ENCODE measurements at regions not wholly inside any gene's neighbourhood (a gene's known extent, or its start where the extent isn't known, plus 50 kb on each side); places are given as distances from the start of the nearest gene placed in this dataset.

DNA sequence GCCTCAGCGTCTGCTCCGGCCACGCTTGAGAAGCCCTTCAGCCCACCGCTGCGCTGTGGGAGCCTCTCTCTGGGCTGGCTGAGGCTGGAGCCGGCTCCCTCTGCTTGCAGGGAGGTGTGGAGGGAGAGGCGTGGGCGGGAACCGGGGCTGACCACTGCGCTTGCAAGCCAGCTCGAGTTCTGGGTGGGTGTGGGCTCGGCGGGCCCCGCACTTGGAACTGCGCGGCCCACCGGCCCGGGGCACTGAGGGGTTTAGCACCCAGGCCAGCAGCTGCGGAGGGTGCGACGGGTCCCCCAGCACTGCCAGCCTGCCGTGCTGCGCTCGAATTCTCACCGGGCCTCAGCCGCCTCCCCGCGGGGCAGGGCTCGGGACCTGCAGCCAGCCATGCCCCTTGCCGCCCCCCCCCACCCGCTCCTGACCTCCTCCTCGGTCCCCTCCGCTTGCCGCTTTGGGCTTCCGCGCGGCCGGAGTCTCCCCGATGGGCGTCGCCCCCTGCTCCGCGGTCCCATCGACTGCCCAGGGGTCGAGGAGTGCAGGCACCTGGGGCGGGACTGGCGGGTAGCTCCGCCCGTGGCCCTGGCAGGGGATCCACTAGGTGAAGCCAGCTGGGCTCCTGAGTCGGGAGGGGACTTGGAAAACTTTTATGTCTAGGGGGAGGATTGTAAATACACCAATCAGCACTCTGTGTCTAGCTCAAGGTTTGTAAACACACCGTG is 106.7 kb downstream of the RAP2B start:
- ATAC-seq (ENCODE audit: low read depth) (no peak), DNase-seq (no peak)
- Histone ChIP-seq H4K20me1 (ENCODE audit: control insufficient read depth, insufficient read depth, low read length, poor library complexity, severe bottlenecking) (no peaks in the 10 kb centered on the region), H3K4me1 (ENCODE audit: control insufficient read depth in 2 of 2, insufficient read depth in 2 of 2, low read length in 2 of 2) (no peaks in the 10 kb centered on the region), H3K79me2 (ENCODE audit: control insufficient read depth, insufficient read depth, low read length) (no peaks in the 10 kb centered on the region), H3K27ac (ENCODE audit: low read length in 2 of 2) (no peak overlapping the region), H3K36me3 (replicated peaks in 1 of 2; ENCODE audit: control extremely low read depth in 1 of 2, control insufficient read depth in 1 of 2, extremely low read depth in 1 of 2, insufficient read depth in 2 of 2, low read length in 1 of 2) (no peaks in the 10 kb centered on the region), H3K4me3 (ENCODE audit: control extremely low read depth in 1 of 5, extremely low read depth in 1 of 5, insufficient read depth in 1 of 5, low read depth in 2 of 5, low read length in 4 of 5) (no peak overlapping the region), H3K9ac (ENCODE audit: low read length) (no peak overlapping the region), H3K4me2 (replicated peaks; ENCODE audit: low read depth, low read length, poor library complexity, severe bottlenecking) (no peak overlapping the region), H3K27me3 (replicated peaks in 1 of 4; ENCODE audit: control extremely low read depth in 1 of 4, control insufficient read depth in 3 of 4, insufficient read depth in 4 of 4, low read length in 3 of 4) (no peaks in the 10 kb centered on the region), H3K9me3 (ENCODE audit: control extremely low read depth in 1 of 3, control insufficient read depth in 2 of 3, insufficient read depth in 1 of 3, low read length in 2 of 3) (peaks cover 0 to 7% (median 0%) of the 10 kb centered on the region in 3 donors), H2AFZ (ENCODE audit: insufficient read depth, low read depth, low read length, poor library complexity, severe bottlenecking) (no peak overlapping the region)
- Mint-ChIP-seq H3K4me1 (no peaks in the 10 kb centered on the region), H3K27me3 (no peaks in the 10 kb centered on the region), H3K27ac (no peak overlapping the region), H3K9me3 (ENCODE audit: insufficient read depth) (peaks cover 6% of the 10 kb centered on the region), H3K4me3 (no peak overlapping the region)
- intact Hi-C loops (cut with micrococcal nuclease): no loop called here
- ChIA-PET POLR2A (no interaction called here), CTCF (no interaction called here)
- WGBS (ENCODE audit: insufficient coverage): 94% methylated on average over 46 of the region's 51 CpGs
- TF ChIP-seq EZH2 (IDR thresholded peaks at IDR 0.05; ENCODE audit: borderline replicate concordance, insufficient read depth, low read depth, low read length, poor library complexity, severe bottlenecking): no peak
- TF ChIP-seq, protein P1, sequence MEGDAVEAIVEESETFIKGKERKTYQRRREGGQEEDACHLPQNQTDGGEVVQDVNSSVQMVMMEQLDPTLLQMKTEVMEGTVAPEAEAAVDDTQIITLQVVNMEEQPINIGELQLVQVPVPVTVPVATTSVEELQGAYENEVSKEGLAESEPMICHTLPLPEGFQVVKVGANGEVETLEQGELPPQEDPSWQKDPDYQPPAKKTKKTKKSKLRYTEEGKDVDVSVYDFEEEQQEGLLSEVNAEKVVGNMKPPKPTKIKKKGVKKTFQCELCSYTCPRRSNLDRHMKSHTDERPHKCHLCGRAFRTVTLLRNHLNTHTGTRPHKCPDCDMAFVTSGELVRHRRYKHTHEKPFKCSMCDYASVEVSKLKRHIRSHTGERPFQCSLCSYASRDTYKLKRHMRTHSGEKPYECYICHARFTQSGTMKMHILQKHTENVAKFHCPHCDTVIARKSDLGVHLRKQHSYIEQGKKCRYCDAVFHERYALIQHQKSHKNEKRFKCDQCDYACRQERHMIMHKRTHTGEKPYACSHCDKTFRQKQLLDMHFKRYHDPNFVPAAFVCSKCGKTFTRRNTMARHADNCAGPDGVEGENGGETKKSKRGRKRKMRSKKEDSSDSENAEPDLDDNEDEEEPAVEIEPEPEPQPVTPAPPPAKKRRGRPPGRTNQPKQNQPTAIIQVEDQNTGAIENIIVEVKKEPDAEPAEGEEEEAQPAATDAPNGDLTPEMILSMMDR (IDR thresholded peaks at IDR 0.05): no peak

DNA sequence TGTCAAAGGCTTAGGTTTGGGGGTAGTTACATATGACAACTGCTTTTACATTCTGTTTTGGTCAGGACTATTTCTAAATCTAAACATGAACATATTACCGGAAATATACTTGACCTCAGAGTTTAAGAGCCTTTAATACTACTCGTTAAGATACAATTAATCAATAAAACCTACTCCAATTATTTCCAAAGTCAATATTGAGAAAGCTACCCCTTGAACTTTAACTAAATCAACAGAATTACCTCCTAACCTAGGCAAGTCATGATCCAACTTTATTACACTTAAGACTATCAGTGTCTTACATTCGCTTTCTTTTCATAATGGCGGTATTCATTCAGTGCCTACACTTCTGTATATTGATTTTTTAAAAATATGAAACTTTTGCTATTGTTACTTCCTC is 107.7 kb downstream of the RAP2B start:
- WGBS (ENCODE audit: insufficient coverage): no CpG with 5 or more reads among the region's 4 CpGs
- Histone ChIP-seq H3K79me2 (ENCODE audit: control insufficient read depth, insufficient read depth, low read length) (no peaks in the 10 kb centered on the region), H4K20me1 (ENCODE audit: control insufficient read depth, insufficient read depth, low read length, poor library complexity, severe bottlenecking) (no peaks in the 10 kb centered on the region), H3K4me2 (replicated peaks; ENCODE audit: low read depth, low read length, poor library complexity, severe bottlenecking) (no peak overlapping the region), H3K27me3 (replicated peaks in 1 of 4; ENCODE audit: control extremely low read depth in 1 of 4, control insufficient read depth in 3 of 4, insufficient read depth in 4 of 4, low read length in 3 of 4) (no peaks in the 10 kb centered on the region), H2AFZ (ENCODE audit: insufficient read depth, low read depth, low read length, poor library complexity, severe bottlenecking) (no peak overlapping the region), H3K4me3 (ENCODE audit: control extremely low read depth in 1 of 5, extremely low read depth in 1 of 5, insufficient read depth in 1 of 5, low read depth in 2 of 5, low read length in 4 of 5) (no peak overlapping the region), H3K4me1 (ENCODE audit: control insufficient read depth in 2 of 2, insufficient read depth in 2 of 2, low read length in 2 of 2) (no peaks in the 10 kb centered on the region), H3K9ac (ENCODE audit: low read length) (no peak overlapping the region), H3K27ac (ENCODE audit: low read length in 2 of 2) (no peak overlapping the region), H3K36me3 (replicated peaks in 1 of 2; ENCODE audit: control extremely low read depth in 1 of 2, control insufficient read depth in 1 of 2, extremely low read depth in 1 of 2, insufficient read depth in 2 of 2, low read length in 1 of 2) (no peaks in the 10 kb centered on the region), H3K9me3 (ENCODE audit: control extremely low read depth in 1 of 3, control insufficient read depth in 2 of 3, insufficient read depth in 1 of 3, low read length in 2 of 3) (peaks cover 0 to 7% (median 0%) of the 10 kb centered on the region in 3 donors)
- ATAC-seq (ENCODE audit: low read depth) (no peak), DNase-seq (no peak)
- TF ChIP-seq, protein P1 (IDR thresholded peaks at IDR 0.05): no peak
- no peak for TF ChIP-seq EZH2 (IDR thresholded peaks at IDR 0.05; ENCODE audit: borderline replicate concordance, insufficient read depth, low read depth, low read length, poor library complexity, severe bottlenecking)
- no peak overlapping the region for H3K4me3 Mint-ChIP-seq
- intact Hi-C loops (cut with micrococcal nuclease): no loop called here
- peaks cover 6% of the 10 kb centered on the region for H3K9me3 Mint-ChIP-seq (ENCODE audit: insufficient read depth)
- no peaks in the 10 kb centered on the region for H3K27me3 Mint-ChIP-seq
- ChIA-PET CTCF (no interaction called here), POLR2A (no interaction called here)
- no peak overlapping the region for H3K27ac Mint-ChIP-seq
- no peaks in the 10 kb centered on the region for H3K4me1 Mint-ChIP-seq
